ENCODE measurements at regions not wholly inside any gene's neighbourhood (a gene's known extent, or its start where the extent isn't known, plus 50 kb on each side); places are given as distances from the start of the nearest gene placed in this dataset.

- TF ChIP-seq GATA2 (IDR thresholded peaks at IDR 0.05; ENCODE audit: low read depth, low read length): no peak
- TF ChIP-seq GATA3 (IDR thresholded peaks at IDR 0.05; ENCODE audit: low read depth, low read length): no peak
These were observed 79.1 kb upstream of the KCNH7 start for GRCh38 chr2:162917626-162918025.

Data from SH-SY5Y (cell line).